ENCODE measurements at regions not wholly inside any gene's neighbourhood (a gene's known extent, or its start where the extent isn't known, plus 50 kb on each side); places are given as distances from the start of the nearest gene placed in this dataset.

GRCh38 chr3:67064105-67064504 lies 66.0 kb downstream of the KBTBD8 start:
- TF ChIP-seq REST (IDR thresholded peaks at IDR 0.05; ENCODE audit: insufficient read depth in 1 of 2, low read depth in 2 of 2, low read length in 2 of 2) (no peak), TAF1 (IDR thresholded peaks at IDR 0.05; ENCODE audit: borderline replicate concordance, insufficient read depth, low read length) (no peak), SIN3A (IDR thresholded peaks at IDR 0.05; ENCODE audit: borderline replicate concordance, insufficient read depth, low read length) (no peak), POLR2AphosphoS5 (IDR thresholded peaks at IDR 0.05; ENCODE audit: low read depth, low read length) (no peak), FOXP2 (optimal IDR thresholded peaks at IDR 0.05; ENCODE audit: borderline replicate concordance, extremely low read depth, extremely low read length, insufficient read depth) (no peak)

- TF ChIP-seq POLR2AphosphoS5 (IDR thresholded peaks at IDR 0.05; ENCODE audit: low read depth, low read length) (no peak), SIN3A (IDR thresholded peaks at IDR 0.05; ENCODE audit: borderline replicate concordance, insufficient read depth, low read length) (no peak)
These were observed 69.1 kb downstream of the KBTBD8 start for GRCh38 chr3:67067251-67067650.

- TF ChIP-seq SIN3A (IDR thresholded peaks at IDR 0.05; ENCODE audit: borderline replicate concordance, insufficient read depth, low read length) (no peak), TAF1 (IDR thresholded peaks at IDR 0.05; ENCODE audit: borderline replicate concordance, insufficient read depth, low read length) (no peak), POLR2AphosphoS5 (IDR thresholded peaks at IDR 0.05; ENCODE audit: low read depth, low read length) (no peak), REST (IDR thresholded peaks at IDR 0.05; ENCODE audit: insufficient read depth in 1 of 2, low read depth in 2 of 2, low read length in 2 of 2) (no peak), FOXP2 (optimal IDR thresholded peaks at IDR 0.05; ENCODE audit: borderline replicate concordance, extremely low read depth, extremely low read length, insufficient read depth) (no peak)
These were observed 75.7 kb downstream of the KBTBD8 start for GRCh38 chr3:67073812-67074211.

GRCh38 chr3:67075295-67075694 lies 77.2 kb downstream of the KBTBD8 start:
- TF ChIP-seq POLR2AphosphoS5 (IDR thresholded peaks at IDR 0.05; ENCODE audit: low read depth, low read length) (no peak), TAF1 (IDR thresholded peaks at IDR 0.05; ENCODE audit: borderline replicate concordance, insufficient read depth, low read length) (no peak)

GRCh38 chr3:67076607-67077006 lies 78.5 kb downstream of the KBTBD8 start:
- no peak for TF ChIP-seq TAF1 (IDR thresholded peaks at IDR 0.05; ENCODE audit: borderline replicate concordance, insufficient read depth, low read length)
- no peak for TF ChIP-seq POLR2AphosphoS5 (IDR thresholded peaks at IDR 0.05; ENCODE audit: low read depth, low read length)
- no peak for TF ChIP-seq REST (IDR thresholded peaks at IDR 0.05; ENCODE audit: insufficient read depth in 1 of 2, low read depth in 2 of 2, low read length in 2 of 2)
- TF ChIP-seq SIN3A (IDR thresholded peaks at IDR 0.05; ENCODE audit: borderline replicate concordance, insufficient read depth, low read length) = no peak
- no peak for TF ChIP-seq FOXP2 (optimal IDR thresholded peaks at IDR 0.05; ENCODE audit: borderline replicate concordance, extremely low read depth, extremely low read length, insufficient read depth)

- TF ChIP-seq REST (IDR thresholded peaks at IDR 0.05; ENCODE audit: insufficient read depth in 1 of 2, low read depth in 2 of 2, low read length in 2 of 2) = no peak
- no peak for TF ChIP-seq POLR2AphosphoS5 (IDR thresholded peaks at IDR 0.05; ENCODE audit: low read depth, low read length)
- no peak for TF ChIP-seq FOXP2 (optimal IDR thresholded peaks at IDR 0.05; ENCODE audit: borderline replicate concordance, extremely low read depth, extremely low read length, insufficient read depth)
- no peak for TF ChIP-seq TAF1 (IDR thresholded peaks at IDR 0.05; ENCODE audit: borderline replicate concordance, insufficient read depth, low read length)
- no peak for TF ChIP-seq SIN3A (IDR thresholded peaks at IDR 0.05; ENCODE audit: borderline replicate concordance, insufficient read depth, low read length)
These were observed 79.5 kb downstream of the KBTBD8 start for GRCh38 chr3:67077656-67078055.
